NCI-H2171 (cell line): ENCODE measurements at regions not wholly inside any gene's neighbourhood (a gene's known extent, or its start where the extent isn't known, plus 50 kb on each side); places are given as distances from the start of the nearest gene placed in this dataset.
"Not testable (repeated sequence)": the region's sequence is repeated elsewhere in the genome, so short reads cannot be mapped to it uniquely, and the experiment has no call there.

Experiments
- DNase-seq: peaks from one replicate; lab custom pipeline; 2025; lab: John Stamatoyannopoulos, UW

- no peak for DNase-seq
These were observed 59.9 kb downstream of the MINAR1 start for GRCh38 chr15:79492065-79492464.

GRCh38 chr15:79494384-79494909 lies 62.3 kb downstream of the MINAR1 start:
- DNase-seq = no peak

- no peak for DNase-seq
These were observed 63.0 kb downstream of the MINAR1 start for GRCh38 chr15:79494963-79495755.

- no peak for DNase-seq
These were observed 63.6 kb downstream of the MINAR1 start for GRCh38 chr15:79495775-79496174.

GRCh38 chr15:79496838-79497237 lies 64.7 kb downstream of the MINAR1 start:
- DNase-seq = no peak

GRCh38 chr15:79501086-79501485 lies 69.0 kb downstream of the MINAR1 start:
- DNase-seq = no peak

GRCh38 chr15:79505956-79506355 lies 73.8 kb downstream of the MINAR1 start:
- DNase-seq = no peak

GRCh38 chr15:79512844-79513243 lies 80.7 kb downstream of the MINAR1 start:
- not testable (repeated sequence) for DNase-seq

- DNase-seq = no peak
These were observed 81.3 kb downstream of the MINAR1 start for GRCh38 chr15:79513417-79513816.

GRCh38 chr15:79513940-79514339 lies 81.8 kb downstream of the MINAR1 start:
- DNase-seq = no peak

GRCh38 chr15:79515300-79516027 lies 83.3 kb downstream of the MINAR1 start:
- DNase-seq = no peak

GRCh38 chr15:79516155-79516554 lies 84.0 kb downstream of the MINAR1 start:
- no peak for DNase-seq

GRCh38 chr15:79516646-79517045 lies 84.5 kb downstream of the MINAR1 start:
- no peak for DNase-seq

GRCh38 chr15:79519628-79520027 lies 87.5 kb downstream of the MINAR1 start:
- no peak for DNase-seq

- no peak for DNase-seq
These were observed 88.5 kb downstream of the MINAR1 start for GRCh38 chr15:79520654-79521053.

GRCh38 chr15:79522656-79523055 lies 90.5 kb downstream of the MINAR1 start:
- no peak for DNase-seq

GRCh38 chr15:79523266-79523665 lies 91.1 kb downstream of the MINAR1 start:
- DNase-seq = no peak

- DNase-seq = no peak
These were observed 92.4 kb downstream of the MINAR1 start for GRCh38 chr15:79524531-79524930.

- no peak for DNase-seq
These were observed 94.2 kb downstream of the MINAR1 start for GRCh38 chr15:79526376-79526775.

GRCh38 chr15:79527821-79528220 lies 95.7 kb downstream of the MINAR1 start:
- no peak for DNase-seq

- DNase-seq = no peak
These were observed 97.1 kb downstream of the MINAR1 start for GRCh38 chr15:79529157-79529785.

GRCh38 chr15:79535536-79535935 lies 103.4 kb downstream of the MINAR1 start:
- no peak for DNase-seq

GRCh38 chr15:79538527-79538926 lies 106.4 kb downstream of the MINAR1 start:
- no peak for DNase-seq
